HAP-1 (cell line): ENCODE measurements at regions not wholly inside any gene's neighbourhood (a gene's known extent, or its start where the extent isn't known, plus 50 kb on each side); places are given as distances from the start of the nearest gene placed in this dataset.

ENCODE experiments used
- DNase-seq, 2 experiments: peaks; one replicate each; pipeline ENCODE4 v3.0.0-alpha.2; 2016 to 2020; ENCODE audit warnings: low spot score in 2 of 2
- H3K27me3 ChIP-seq: fragments of 250-450 bp; sonication (Bioruptor Pico); 2 replicates; pipeline ENCODE4 v1.5.1; 2020; ENCODE audit warnings: low read depth, mild to moderate bottlenecking, moderate library complexity
- H3K36me3 ChIP-seq: fragments of 250-450 bp; sonication (Bioruptor Pico); replicated peaks from 2 replicates; pipeline ENCODE4 v1.5.1; 2020; ENCODE audit warnings: mild to moderate bottlenecking
- H3K4me1 ChIP-seq: fragments of 250-450 bp; sonication (Bioruptor Pico); 2 replicates; pipeline ENCODE4 v1.5.1; 2020; ENCODE audit warnings: mild to moderate bottlenecking
- H3K4me3 ChIP-seq: fragments of 250-450 bp; sonication (Bioruptor Pico); 2 replicates; pipeline ENCODE4 v1.5.1; 2020; ENCODE audit warnings: mild to moderate bottlenecking, moderate library complexity
- H3K9me3 ChIP-seq: fragments of 250-450 bp; sonication (Bioruptor Pico); 2 replicates; pipeline ENCODE4 v1.5.1; 2020; ENCODE audit warnings: mild to moderate bottlenecking, moderate library complexity
- in situ Hi-C: fragments of 300-500 bp; cut with MboI; formaldehyde crosslinking; loops from 3 replicates; pipeline ENCODE4 v1.14.3; 2020; ENCODE audit warnings: low sequenced_read_pairs, inconsistent platforms, mixed read lengths

DNA sequence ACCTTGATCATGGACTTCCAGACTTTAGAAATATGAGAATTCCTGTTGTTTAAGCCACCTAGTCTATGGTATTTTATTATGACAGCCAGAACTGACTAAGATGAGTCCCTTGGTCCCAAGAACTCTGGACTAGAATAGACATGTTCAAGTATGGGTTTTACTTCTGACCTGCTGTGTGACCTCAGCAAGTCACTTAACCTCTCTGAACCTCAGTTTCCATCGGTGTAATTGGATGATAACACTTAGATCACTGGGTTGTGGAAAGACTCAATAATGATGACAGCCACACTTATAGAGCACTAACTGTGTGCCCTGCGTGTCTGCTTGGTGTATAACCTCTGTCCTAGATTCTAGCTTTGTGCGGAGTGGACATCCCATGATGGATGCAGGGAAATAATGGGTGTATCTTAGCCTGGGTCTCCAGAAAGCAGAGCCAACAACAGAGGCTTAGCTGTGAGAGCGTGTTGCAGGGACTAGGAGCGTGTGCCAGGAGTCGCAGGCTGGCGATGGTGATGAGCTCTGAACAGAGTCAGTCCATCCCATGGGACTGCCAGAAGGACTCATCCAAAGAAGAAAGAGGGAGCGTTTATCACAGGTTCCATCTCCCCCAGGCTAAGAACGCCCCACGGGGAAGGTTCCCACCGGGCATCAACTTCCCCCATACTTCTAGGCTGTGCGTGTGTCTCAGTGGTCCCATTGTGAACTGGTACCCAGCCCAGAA, 93.2 kb upstream of the TP53I11 start:
- Histone ChIP-seq H3K36me3 (no peaks in the 10 kb centered on the region), H3K4me1 (no peaks in the 10 kb centered on the region), H3K27me3 (peaks cover 6% of the 10 kb centered on the region; the same call in 1 of the 2 replicates), H3K4me3 (no peak overlapping the region), H3K9me3 (no peaks in the 10 kb centered on the region)
- in situ Hi-C loops, result no loop called here
- no peak for DNase-seq

DNA sequence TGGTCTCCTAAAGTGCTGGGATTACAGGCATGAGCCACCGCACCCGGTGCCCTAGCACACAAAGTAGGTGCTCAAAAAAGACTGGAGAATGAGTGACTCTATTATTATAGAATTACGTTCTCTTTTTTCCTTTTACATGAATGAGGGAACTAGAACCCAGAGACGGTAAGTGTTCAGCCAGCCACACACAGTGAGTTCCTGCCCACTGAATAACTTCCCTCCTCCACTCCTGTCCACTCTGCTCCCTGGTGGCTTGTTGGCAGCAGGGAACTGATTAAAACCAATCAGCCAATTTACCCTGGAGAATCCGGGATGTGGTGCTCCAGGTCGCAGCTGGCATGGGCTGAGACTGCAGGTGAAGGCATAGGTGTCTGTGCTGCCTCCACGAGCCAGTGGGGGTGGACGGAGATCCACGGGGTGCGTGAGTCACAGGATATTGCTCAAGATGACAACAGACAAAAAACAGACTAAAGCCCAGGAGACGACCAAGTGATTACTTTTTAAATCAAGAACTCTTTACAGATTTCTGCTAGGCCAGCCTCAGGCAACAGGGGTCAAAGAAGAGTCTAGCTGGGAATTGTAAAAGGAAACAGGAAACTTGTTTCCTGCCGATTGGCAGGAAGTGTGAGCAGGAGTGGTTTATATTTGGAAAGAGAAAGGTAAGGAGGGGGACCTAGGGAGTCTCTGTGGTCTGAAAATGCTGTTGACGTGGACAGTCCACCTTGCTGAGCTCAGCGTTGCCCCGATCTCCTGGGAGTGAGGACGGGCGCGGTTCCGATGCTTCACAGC, 95.2 kb upstream of the TP53I11 start:
- no peaks in the 10 kb centered on the region for H3K36me3 ChIP-seq
- no peaks in the 10 kb centered on the region for H3K4me1 ChIP-seq
- no peak for DNase-seq
- H3K4me3 ChIP-seq, result no peak overlapping the region
- H3K9me3 ChIP-seq, result no peaks in the 10 kb centered on the region
- in situ Hi-C loops, result no loop called here
- H3K27me3 ChIP-seq, result peaks cover 5% of the 10 kb centered on the region; the same call in 1 of the 2 replicates

DNA sequence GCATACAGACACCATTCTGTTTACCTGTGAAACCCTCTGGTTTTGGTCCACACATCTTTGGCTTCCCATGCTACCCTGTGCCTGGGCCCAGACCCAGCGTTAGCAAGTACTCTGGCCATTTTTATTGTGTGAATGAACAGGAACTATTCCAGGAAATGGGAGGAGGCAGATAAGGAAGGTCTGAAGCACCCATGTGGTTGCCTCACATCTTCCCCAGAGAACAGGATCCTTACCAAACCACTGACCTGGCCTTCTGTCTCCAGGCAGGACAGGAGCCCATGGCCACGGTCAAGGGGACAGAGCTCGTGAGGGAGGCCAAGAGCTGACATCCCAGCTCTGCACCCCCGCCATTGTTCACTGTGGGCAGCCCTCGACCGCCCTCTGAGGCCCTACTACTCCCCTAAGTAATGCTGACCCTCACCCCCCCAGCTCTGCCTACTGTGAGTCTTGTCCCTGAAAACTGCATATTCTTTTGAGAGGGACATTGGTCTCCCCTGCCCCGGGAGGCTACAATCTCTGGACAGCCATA, 97.7 kb upstream of the TP53I11 start:
- Histone ChIP-seq H3K4me1 (no peaks in the 10 kb centered on the region), H3K27me3 (peaks cover 2% of the 10 kb centered on the region; the same call in 1 of the 2 replicates), H3K4me3 (no peak overlapping the region), H3K36me3 (no peaks in the 10 kb centered on the region), H3K9me3 (no peaks in the 10 kb centered on the region)
- no peak for DNase-seq
- in situ Hi-C loops, result no loop called here

DNA sequence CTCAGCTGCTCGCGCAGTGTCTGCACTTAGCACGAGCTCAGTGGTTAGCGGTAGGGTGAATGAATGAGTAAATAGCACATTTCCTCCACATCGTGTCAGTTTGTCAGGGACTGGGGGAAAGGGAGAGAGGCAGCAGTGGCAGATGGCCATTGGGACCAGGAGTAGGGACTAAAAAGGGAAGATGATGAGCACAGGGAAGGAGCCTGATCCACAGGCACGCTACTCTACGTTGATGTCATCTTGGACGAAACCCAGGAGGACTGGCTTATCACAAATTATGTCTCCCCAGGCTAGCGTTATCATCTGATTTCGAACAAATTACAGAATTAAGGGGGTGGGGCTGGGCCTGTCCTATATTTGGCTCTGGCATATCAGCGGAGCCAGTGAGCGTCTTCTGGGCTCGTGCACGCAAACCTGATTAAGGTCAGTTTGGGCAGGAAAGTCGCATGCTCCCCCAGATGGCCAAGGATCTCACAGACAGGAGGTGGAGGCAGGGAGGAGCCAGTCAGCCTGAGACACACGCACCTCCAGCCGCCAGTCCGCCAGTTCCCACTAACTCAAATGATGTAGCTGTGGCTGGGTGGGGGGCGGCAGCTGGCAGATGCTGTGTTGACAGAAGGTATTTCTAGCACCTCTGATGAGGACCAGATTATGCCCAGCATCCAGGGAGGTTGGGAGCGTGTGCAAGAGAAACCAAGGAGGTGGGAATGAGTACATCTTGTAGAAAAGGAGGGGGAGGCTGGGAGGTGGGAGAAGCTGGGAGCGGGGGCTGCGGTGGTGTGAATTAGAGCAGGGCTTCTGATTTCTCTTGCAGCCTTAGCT, 97.4 kb upstream of the PRDM11 start:
- no peak for DNase-seq
- peaks cover 2% of the 10 kb centered on the region; the same call in 1 of the 2 replicates for H3K27me3 ChIP-seq
- no peak overlapping the region for H3K4me3 ChIP-seq
- in situ Hi-C loops, result no loop called here
- H3K9me3 ChIP-seq, result no peaks in the 10 kb centered on the region
- H3K4me1 ChIP-seq, result no peaks in the 10 kb centered on the region
- H3K36me3 ChIP-seq, result no peaks in the 10 kb centered on the region

DNA sequence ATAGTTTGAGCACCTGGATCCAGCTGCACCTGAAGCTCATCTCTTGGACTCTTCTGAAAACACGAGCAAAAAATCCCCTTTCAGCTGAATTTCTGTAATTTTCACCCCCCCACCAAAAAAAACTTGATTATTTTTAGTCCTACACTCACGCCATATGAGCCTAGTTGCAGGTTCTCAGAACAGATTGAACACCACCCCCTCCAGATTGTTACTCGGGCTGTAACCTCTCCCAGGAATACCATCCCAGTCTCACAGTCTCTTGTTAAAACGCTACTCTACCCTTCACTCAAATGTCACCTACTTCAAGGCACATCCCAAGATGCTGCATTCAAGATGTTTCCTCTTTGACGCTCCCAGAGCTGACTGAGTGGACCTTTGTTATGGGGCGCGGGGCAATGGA, 96.3 kb upstream of the PRDM11 start:
- no peaks in the 10 kb centered on the region for H3K4me1 ChIP-seq
- DNase-seq, result no peak
- H3K27me3 ChIP-seq, result peaks cover 2% of the 10 kb centered on the region; the same call in 1 of the 2 replicates
- no peaks in the 10 kb centered on the region for H3K9me3 ChIP-seq
- no peak overlapping the region for H3K4me3 ChIP-seq
- in situ Hi-C loops, result no loop called here
- no peaks in the 10 kb centered on the region for H3K36me3 ChIP-seq

DNA sequence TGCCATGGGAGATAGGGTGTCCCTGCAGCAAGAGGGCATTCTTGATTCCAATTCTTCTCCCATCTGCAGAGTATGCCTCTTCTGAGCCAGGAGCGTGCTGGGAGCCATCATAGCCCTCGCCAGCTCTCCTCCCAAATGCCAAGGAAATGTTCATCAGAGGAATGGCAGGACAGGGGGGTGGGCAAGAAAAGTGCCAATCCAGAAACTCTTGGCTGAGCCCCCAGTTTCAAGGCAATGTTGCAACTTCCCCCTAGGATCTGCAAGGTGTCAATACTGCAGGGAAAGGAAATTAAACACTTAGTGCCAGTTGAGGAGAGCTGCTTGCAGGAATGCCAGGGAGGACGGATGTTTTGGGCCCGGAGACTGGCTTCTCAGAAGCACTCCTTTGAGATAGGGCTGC, 94.8 kb upstream of the PRDM11 start:
- H3K4me1 ChIP-seq, result no peaks in the 10 kb centered on the region
- no peaks in the 10 kb centered on the region for H3K27me3 ChIP-seq
- H3K36me3 ChIP-seq, result no peaks in the 10 kb centered on the region
- H3K9me3 ChIP-seq, result no peaks in the 10 kb centered on the region
- DNase-seq, result no peak
- no peak overlapping the region for H3K4me3 ChIP-seq
- in situ Hi-C loops, result no loop called here

DNA sequence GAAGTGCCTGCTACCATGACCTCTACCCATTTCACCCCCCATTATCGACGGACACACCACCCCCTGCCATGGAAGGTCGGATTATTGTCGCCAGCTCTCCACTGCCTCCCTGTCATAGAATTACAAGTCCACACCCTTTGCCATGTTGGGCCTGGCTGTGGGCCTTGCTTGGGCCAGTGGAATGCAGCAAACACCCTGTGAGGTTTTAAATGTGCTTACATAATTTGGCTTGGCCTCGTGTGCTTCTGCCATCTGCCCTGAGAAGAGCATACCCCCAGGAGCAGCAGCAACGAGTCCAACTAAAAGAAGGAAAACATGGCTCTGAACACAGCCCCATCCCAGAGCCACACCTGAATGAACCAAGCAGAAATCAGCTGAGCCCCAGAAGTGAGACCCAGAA, 94.1 kb upstream of the PRDM11 start:
- in situ Hi-C loops, result no loop called here
- Histone ChIP-seq H3K4me1 (no peaks in the 10 kb centered on the region), H3K27me3 (no peaks in the 10 kb centered on the region), H3K9me3 (no peaks in the 10 kb centered on the region), H3K36me3 (no peaks in the 10 kb centered on the region), H3K4me3 (no peak overlapping the region)
- DNase-seq, result no peak

DNA sequence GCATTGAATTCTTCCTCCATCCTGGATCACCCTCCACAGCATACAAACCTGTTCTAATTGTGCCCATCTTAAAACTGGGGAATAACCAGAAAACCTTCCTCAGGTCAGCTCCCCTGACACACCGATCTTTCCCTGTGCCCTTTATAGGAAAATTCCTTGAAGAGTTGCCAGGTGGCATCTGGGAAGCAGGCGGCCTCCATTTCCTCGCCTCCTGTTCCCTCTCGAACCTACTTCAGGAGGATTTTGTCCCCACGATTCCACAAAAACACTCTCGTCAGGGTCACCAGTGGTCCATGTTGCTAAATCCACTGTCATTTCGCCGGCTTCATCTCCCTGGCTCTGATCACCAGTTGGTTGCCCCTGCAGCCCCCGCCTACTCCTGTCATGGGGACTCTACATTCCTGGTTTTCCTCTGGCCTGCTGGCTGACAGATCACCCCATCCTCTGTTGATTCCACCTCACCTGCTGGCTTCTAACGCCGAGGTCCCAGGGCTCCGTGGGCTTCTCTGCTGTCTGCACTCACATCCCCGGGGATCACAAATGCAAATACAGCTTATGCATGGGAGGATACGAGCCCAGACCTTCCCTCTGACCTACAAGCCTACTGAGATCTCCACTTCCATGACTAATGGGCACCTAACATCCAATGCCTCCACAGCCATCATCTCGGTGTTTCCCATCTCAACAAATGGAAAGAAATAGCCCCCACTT, 92.5 kb upstream of the PRDM11 start:
- H3K4me1 ChIP-seq, result no peaks in the 10 kb centered on the region
- in situ Hi-C loops, result no loop called here
- no peaks in the 10 kb centered on the region for H3K9me3 ChIP-seq
- DNase-seq, result no peak
- no peak overlapping the region for H3K4me3 ChIP-seq
- H3K36me3 ChIP-seq, result no peaks in the 10 kb centered on the region
- no peaks in the 10 kb centered on the region for H3K27me3 ChIP-seq

DNA sequence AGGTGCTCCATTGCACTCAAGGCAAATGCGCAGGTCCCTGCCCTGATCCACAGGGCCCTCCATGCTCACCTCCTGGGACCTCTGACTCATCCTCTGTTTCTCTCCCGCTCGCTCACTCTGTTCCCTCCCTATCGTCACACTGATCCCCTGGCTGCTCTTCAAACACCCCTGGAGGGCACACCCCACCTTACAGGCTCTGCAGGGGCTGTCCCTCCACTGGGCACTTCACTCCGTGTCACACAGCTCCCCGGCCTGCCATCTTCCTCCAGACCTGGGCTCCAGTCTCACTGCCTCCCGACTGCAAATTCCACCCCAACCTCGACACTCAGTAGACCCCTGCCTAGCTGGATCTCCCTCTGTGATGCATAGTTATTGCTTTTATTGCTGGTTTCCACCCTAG, 91.5 kb upstream of the PRDM11 start:
- in situ Hi-C loops, result no loop called here

DNA sequence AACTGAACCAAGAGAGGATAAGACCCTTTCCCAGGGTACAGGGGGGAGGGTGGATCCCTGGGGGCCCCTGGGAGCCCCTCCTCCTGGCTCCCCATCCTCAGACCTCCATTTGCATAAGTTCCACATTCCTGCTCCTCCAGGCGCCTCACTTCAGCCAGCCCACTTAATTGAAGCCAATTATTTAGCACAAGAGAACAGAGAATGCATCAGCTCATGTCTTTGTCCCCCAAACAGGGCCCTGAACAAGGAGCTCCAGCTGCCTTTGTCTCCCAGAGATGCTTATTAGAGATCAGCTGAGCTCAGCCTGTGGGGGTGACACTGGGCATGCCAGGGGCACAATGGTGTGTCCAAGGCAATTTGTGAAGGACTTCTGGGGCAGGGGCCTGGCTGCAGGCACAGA, 89.9 kb upstream of the PRDM11 start:
- Histone ChIP-seq H3K4me1 (no peaks in the 10 kb centered on the region), H3K27me3 (no peaks in the 10 kb centered on the region), H3K4me3 (no peak overlapping the region), H3K36me3 (no peaks in the 10 kb centered on the region), H3K9me3 (no peaks in the 10 kb centered on the region)
- peak; percentile 8 to 42 for DNase-seq
- in situ Hi-C loops, result no loop called here

More for the DNA sequence above, 91.5 kb upstream of the PRDM11 start:
- Histone ChIP-seq H3K36me3 (no peaks in the 10 kb centered on the region), H3K4me1 (no peaks in the 10 kb centered on the region), H3K4me3 (no peak overlapping the region), H3K9me3 (no peaks in the 10 kb centered on the region), H3K27me3 (no peaks in the 10 kb centered on the region)
- no peak for DNase-seq

DNA sequence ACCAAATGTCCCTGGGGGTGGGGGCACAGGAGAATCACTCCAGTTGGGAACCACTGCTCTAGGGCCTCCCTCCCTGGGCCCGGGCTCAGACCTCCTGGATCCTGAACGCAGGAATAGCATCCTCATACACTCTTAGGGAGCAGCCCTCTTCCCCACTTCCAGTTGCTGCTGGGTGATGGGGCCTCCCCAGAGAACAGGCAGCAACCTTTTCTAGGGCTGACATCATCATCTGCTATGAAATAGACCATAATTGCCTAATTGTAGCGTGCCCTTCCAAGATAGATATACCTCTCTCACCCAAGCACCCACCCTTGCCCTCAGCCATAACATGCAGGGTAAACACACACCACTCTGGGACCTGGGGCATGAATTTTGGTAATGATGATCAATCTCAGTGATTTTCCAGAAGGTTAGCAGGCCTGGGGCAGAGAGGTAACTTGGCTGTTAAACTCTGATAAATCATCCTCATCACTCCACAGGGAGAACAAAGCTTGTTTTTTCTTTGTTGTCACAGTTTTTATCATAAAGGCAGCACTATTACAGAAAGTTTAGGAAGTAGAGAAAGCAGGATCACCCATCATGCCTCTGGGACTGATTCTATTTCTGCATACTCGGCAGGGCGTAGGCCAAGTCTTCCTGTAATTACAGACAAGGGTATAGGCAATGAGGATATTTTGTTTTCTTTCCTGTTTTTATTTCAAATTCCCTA, 88.3 kb upstream of the PRDM11 start:
- no peaks in the 10 kb centered on the region for H3K4me1 ChIP-seq
- in situ Hi-C loops, result no loop called here
- H3K27me3 ChIP-seq, result no peaks in the 10 kb centered on the region
- H3K36me3 ChIP-seq, result no peaks in the 10 kb centered on the region
- H3K4me3 ChIP-seq, result no peak overlapping the region
- no peaks in the 10 kb centered on the region for H3K9me3 ChIP-seq
- DNase-seq, result no peak

DNA sequence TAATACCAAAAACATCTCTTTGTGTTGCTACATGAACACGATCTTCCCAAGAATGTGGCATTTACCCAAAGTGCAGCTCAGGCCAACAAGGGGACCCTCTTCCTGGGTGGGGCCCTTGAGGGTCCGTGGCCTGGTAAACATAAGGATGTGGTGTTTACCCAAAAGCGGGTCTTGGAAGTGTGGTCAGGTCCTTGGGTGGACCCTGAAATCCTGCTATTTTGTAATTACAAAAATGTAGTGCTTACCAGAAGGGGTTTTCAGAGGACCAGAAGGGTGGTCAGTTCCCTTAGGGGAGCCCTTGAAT, 87.8 kb upstream of the PRDM11 start:
- in situ Hi-C loops, result no loop called here
- Histone ChIP-seq H3K4me1 (no peaks in the 10 kb centered on the region), H3K36me3 (no peaks in the 10 kb centered on the region), H3K9me3 (no peaks in the 10 kb centered on the region), H3K4me3 (no peak overlapping the region), H3K27me3 (no peaks in the 10 kb centered on the region)
- DNase-seq, result no peak

DNA sequence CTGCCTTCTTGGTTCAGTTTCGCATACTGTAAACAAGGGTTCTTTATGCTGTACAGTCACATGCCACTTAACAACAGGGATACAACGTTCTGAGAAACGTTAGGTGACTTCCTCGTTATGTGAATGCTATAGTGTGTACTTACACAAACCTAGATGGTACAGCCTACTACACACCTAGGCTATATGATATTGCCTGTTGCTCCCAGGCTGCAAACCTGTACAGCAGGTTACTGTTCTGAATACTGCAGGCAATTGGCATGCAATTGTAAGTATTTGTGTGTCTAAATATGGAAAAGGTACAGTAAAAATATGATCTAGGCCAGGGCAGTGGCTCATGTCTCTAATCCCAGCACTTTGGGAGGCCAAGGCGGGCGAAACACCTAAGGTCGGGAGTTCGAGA, 85.7 kb upstream of the PRDM11 start:
- Histone ChIP-seq H3K4me3 (no peak overlapping the region), H3K4me1 (no peaks in the 10 kb centered on the region), H3K27me3 (no peaks in the 10 kb centered on the region), H3K36me3 (no peaks in the 10 kb centered on the region), H3K9me3 (no peaks in the 10 kb centered on the region)
- no peak for DNase-seq
- in situ Hi-C loops, result no loop called here
